ENCODE measurements at regions not wholly inside any gene's neighbourhood (a gene's known extent, or its start where the extent isn't known, plus 50 kb on each side); places are given as distances from the start of the nearest gene placed in this dataset.

DNA sequence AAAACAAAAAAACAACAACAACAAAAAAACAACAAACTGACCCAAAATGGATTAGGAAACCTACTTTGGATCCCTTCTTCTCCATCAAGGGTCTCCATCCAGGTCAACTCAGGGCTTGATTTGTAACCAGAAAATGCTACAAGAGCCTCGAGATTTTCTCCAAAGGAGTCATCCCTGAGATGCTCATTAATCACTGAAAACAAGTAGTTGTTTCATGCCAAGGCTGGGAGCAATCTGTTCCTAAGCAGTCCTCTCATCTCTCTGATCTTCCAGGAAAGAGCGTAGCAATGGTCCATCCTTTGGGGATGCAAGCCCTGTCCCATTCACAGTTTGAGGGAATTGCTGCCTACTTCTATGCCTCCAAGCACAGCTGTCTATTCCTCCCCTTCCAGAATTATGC, 203.0 kb upstream of the MAP3K1 start:
- Histone ChIP-seq H3K27ac (ENCODE audit: low read depth in 1 of 2, low read length in 2 of 2) (no peak overlapping the region), H3K4me1 (ENCODE audit: control insufficient read depth in 1 of 2, insufficient read depth in 2 of 2, low read length in 2 of 2) (peaks cover 38 to 45% of the 10 kb centered on the region in 2 donors), H2AFZ (ENCODE audit: insufficient read depth, low read depth, low read length, poor library complexity, severe bottlenecking) (no peak overlapping the region), H3K9me3 (replicated peaks in 1 of 2; ENCODE audit: control insufficient read depth in 1 of 2, insufficient read depth in 1 of 2, low read length in 2 of 2) (peaks cover 2 to 7% of the 10 kb centered on the region in 2 donors), H3K4me3 (replicated peaks in 1 of 3; ENCODE audit: low read depth in 2 of 3, low read length in 3 of 3) (no peak overlapping the region), H3K9ac (ENCODE audit: insufficient read depth, low read length, poor library complexity, severe bottlenecking) (no peak overlapping the region), H3K79me2 (ENCODE audit: insufficient read depth, low read length) (no peaks in the 10 kb centered on the region), H3K27me3 (ENCODE audit: control insufficient read depth in 2 of 2, insufficient read depth in 2 of 2, low read length in 2 of 2) (no peaks in the 10 kb centered on the region), H4K20me1 (ENCODE audit: insufficient read depth, low read length) (no peaks in the 10 kb centered on the region), H3K4me2 (replicated peaks; ENCODE audit: extremely low read depth, low read length, poor library complexity, severe bottlenecking) (no peak overlapping the region), H3K36me3 (replicated peaks in 1 of 2; ENCODE audit: control insufficient read depth in 1 of 2, insufficient read depth in 2 of 2, low read length in 2 of 2) (peaks cover 0 to under 1% of the 10 kb centered on the region in 2 donors)
- H3K4me1 Mint-ChIP-seq: peaks cover 48% of the 10 kb centered on the region
- peaks cover 0 to 6% of the 10 kb centered on the region in 2 donors for H3K36me3 Mint-ChIP-seq
- no peak for DNase-seq
- WGBS (ENCODE audit: insufficient coverage): 87% methylated on average over 2 of the region's 2 CpGs
- TF ChIP-seq, protein P1, sequence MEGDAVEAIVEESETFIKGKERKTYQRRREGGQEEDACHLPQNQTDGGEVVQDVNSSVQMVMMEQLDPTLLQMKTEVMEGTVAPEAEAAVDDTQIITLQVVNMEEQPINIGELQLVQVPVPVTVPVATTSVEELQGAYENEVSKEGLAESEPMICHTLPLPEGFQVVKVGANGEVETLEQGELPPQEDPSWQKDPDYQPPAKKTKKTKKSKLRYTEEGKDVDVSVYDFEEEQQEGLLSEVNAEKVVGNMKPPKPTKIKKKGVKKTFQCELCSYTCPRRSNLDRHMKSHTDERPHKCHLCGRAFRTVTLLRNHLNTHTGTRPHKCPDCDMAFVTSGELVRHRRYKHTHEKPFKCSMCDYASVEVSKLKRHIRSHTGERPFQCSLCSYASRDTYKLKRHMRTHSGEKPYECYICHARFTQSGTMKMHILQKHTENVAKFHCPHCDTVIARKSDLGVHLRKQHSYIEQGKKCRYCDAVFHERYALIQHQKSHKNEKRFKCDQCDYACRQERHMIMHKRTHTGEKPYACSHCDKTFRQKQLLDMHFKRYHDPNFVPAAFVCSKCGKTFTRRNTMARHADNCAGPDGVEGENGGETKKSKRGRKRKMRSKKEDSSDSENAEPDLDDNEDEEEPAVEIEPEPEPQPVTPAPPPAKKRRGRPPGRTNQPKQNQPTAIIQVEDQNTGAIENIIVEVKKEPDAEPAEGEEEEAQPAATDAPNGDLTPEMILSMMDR (IDR thresholded peaks at IDR 0.05): no peak
- peaks cover 0 to 5% (median 0%) of the 10 kb centered on the region in 3 donors for H3K27me3 Mint-ChIP-seq (ENCODE audit: low read depth in 3 of 3)
- H3K4me3 Mint-ChIP-seq: no peak overlapping the region
- peaks cover 13 to 23% (median 17%) of the 10 kb centered on the region in 7 donors for H3K9me3 Mint-ChIP-seq
- intact Hi-C loops (cut with micrococcal nuclease): no loop called here
- H3K27ac Mint-ChIP-seq: peak overlapping the region in 1 of 7 donors; percentile 5

- Histone ChIP-seq H2AFZ (ENCODE audit: insufficient read depth, low read depth, low read length, poor library complexity, severe bottlenecking) (no peak overlapping the region), H3K79me2 (ENCODE audit: insufficient read depth, low read length) (no peaks in the 10 kb centered on the region), H3K4me2 (replicated peaks; ENCODE audit: extremely low read depth, low read length, poor library complexity, severe bottlenecking) (no peak overlapping the region), H3K4me1 (ENCODE audit: control insufficient read depth in 1 of 2, insufficient read depth in 2 of 2, low read length in 2 of 2) (peaks cover 28 to 32% of the 10 kb centered on the region in 2 donors), H3K9ac (ENCODE audit: insufficient read depth, low read length, poor library complexity, severe bottlenecking) (no peak overlapping the region), H3K9me3 (replicated peaks in 1 of 2; ENCODE audit: control insufficient read depth in 1 of 2, insufficient read depth in 1 of 2, low read length in 2 of 2) (peaks cover 0 to 5% of the 10 kb centered on the region in 2 donors), H3K27ac (ENCODE audit: low read depth in 1 of 2, low read length in 2 of 2) (no peak overlapping the region), H3K36me3 (replicated peaks in 1 of 2; ENCODE audit: control insufficient read depth in 1 of 2, insufficient read depth in 2 of 2, low read length in 2 of 2) (no peaks in the 10 kb centered on the region), H4K20me1 (ENCODE audit: insufficient read depth, low read length) (no peaks in the 10 kb centered on the region), H3K27me3 (ENCODE audit: control insufficient read depth in 2 of 2, insufficient read depth in 2 of 2, low read length in 2 of 2) (no peaks in the 10 kb centered on the region), H3K4me3 (replicated peaks in 1 of 3; ENCODE audit: low read depth in 2 of 3, low read length in 3 of 3) (no peak overlapping the region)
- peaks cover 0 to 2% (median 0%) of the 10 kb centered on the region in 3 donors for H3K27me3 Mint-ChIP-seq (ENCODE audit: low read depth in 3 of 3)
- no peak for DNase-seq
- H3K9me3 Mint-ChIP-seq: peaks cover 10 to 17% (median 12%) of the 10 kb centered on the region in 7 donors
- TF ChIP-seq, protein P1 (IDR thresholded peaks at IDR 0.05): no peak
- H3K36me3 Mint-ChIP-seq: peaks cover 0 to 5% of the 10 kb centered on the region in 2 donors
- peak overlapping the region in 1 of 7 donors; percentile 46 for H3K27ac Mint-ChIP-seq
- intact Hi-C loops (cut with micrococcal nuclease): no loop called here
- no peak overlapping the region for H3K4me3 Mint-ChIP-seq
- peaks cover 47% of the 10 kb centered on the region for H3K4me1 Mint-ChIP-seq
- WGBS (ENCODE audit: insufficient coverage): 100% methylated on average over 3 of the region's 4 CpGs
These were observed 205.2 kb upstream of the MAP3K1 start for GRCh38 chr5:56610093-56610698.
